DMS153 (cell line): ENCODE measurements at regions not wholly inside any gene's neighbourhood (a gene's known extent, or its start where the extent isn't known, plus 50 kb on each side); places are given as distances from the start of the nearest gene placed in this dataset.

Experiments
- DNase-seq: peaks from one replicate; lab custom pipeline; 2025; lab: John Stamatoyannopoulos, UW

DNA sequence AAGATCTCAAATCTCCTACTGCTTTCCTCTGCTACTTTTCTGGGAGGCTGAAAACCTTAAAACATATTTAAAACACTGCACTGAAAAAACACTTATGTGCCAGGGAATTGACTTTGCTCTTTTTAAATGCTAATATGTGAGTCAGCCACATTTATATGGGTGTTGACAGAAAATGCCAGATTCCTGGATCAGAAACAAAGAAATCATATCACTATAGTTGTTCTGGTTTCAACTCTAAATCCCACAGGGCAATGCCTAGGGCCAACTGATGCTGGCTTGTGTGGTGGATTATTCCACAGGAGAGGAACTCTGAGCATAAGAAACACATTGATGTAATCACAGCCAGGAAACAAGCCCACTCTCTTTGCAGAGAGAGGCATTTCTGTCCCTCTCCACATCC lies 1439.0 kb upstream of the SPRY2 start:
- no peak for DNase-seq

DNA sequence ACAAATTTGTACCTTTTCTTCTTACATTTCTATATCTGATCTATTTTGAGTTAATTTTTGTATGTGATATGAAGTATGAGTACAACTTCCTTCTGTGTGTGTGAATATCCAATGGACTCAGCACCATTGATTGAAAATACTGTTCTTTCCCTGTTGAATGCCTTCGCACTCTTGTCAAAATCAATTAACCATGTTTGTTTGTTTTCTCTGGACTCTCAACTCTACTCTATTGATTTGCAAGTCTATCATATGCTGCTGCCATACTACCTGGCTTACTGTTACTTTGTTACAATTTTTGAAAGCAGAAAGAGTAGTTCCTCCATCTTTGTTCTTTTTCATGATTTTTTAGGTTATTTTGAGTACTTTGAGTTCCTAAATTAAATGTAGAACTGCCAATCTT lies 1437.4 kb upstream of the SPRY2 start:
- DNase-seq: no peak

DNA sequence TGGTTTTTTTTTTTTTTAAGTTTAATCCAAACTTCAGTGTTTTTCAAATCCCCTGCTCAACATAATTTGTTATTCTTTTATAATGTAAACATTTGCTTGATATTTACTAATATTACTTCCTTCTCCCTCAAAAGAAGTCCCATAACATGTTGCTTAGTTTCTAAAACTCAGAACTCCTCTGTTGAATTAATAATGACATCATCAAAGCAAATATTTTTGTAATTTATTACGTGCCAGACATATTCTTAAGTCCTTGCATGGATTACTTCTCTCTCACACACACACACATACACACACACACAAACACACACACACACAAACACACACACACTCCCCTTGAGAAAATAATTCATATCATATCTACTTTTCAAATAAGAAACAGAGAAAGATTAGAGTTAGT lies 1432.3 kb upstream of the SPRY2 start:
- no peak for DNase-seq

DNA sequence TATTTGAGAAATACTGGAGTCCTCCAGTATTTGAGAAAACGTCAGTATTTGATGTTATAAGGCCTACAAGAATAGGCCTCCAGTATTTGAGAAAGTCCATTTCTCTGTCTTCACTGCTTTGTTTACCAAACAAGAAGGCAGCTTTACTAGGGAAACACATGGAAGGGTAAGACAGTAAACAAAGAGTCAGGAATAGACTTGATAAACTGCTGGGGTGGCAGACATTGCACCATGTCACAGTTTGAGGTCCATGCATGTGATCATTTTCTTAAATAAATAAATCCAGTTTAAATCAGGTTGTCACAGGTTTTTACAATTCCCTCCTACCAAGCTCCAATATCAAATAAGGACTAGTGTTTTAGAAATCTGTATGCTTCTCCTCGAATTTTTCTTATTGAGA lies 1431.0 kb upstream of the SPRY2 start:
- no peak for DNase-seq

DNA sequence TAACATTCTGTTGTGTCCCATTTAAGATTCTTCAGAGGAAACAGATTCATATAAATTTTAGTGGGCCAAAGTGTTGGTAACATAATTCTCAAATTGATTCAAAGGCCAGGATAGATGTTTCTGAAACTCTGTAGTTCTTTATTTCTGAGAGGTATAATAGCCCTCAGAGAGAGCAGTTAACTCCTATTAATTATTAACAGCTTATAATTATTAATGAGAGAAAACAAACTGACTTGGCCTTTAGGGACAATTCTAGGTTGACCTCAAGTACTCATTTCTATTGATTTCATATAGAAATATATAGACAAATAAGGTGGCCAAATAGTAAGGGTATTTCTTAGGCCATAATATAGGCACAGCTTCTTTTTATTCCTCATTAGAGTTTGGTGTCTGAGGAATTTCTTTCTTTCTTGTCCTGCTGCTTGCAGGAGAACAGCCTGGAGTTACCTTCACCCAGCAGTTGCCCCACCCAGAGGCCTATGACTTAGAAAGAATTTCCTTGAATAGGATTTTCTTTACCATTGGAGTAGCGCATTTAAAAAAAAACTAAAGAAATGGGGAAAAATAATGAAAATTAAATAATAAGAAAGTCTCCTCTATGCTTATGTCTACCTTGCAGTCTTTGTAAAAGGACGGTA lies 1430.1 kb upstream of the SPRY2 start:
- DNase-seq: no peak

DNA sequence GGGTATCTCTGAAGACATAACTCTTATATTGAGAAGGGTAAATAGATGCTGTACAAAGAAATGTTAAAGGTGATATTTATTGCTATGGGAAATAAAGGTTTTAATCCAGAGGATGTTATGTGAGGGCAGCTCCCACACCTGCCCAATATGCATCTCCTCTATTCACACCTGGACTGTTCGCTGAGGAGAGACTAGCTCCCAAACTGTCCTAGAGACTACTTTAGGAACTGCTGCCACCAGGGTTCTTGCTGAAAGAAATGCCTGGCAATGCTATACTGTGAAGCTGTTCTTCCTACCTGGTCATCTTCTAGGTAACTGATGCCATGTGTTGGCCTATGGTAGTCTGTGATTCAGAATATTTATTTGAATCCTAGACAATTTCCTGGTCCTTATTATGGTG lies 1421.5 kb upstream of the SPRY2 start:
- no peak for DNase-seq

DNA sequence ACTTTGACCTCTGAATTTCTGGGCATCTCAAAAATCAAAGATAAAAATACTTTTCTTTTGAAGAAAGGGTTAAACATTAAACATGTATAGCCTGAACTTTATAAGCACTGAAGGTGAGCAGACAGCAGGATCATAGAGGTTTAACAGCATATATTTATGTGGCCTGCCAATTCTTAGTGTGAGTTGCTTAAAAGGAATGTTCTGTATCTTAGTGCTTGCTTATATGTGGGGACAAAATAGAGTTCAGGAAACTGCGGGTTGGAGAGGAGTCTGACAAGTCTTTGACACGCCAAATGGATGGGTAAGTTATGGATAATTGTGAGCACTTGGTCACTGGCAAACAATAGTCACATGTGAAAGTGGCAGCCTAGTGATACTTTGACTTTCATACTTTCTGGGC lies 1419.4 kb upstream of the SPRY2 start:
- no peak for DNase-seq

DNA sequence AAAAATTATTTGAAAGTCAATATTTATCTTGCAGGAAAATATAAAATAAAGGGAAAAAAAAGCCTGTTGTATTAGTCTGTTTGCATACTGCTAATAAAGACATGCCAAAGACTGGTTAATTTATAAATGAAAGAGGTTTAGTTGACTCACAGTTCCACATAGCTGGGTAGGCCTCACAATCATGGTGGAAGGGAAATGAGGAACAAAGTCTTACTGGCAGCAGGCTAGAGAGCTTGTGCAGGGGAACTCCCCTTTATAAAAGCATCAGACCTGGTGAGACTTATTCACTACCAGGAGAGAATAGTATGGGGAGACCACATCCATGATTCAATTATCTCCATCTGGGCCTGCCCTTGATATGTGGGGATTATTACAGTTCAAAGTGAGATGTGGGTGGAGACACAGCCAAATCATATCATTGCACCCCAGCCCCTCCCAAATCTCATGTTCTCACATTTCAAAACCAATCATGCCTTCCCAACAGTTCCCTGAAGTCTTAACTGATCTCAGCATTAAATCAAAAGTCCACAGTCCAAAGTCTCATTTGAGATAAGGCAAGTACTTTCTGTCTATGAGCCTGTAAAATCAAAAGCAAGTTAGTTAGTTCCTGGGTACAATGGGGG lies 1416.5 kb upstream of the SPRY2 start:
- no peak for DNase-seq

DNA sequence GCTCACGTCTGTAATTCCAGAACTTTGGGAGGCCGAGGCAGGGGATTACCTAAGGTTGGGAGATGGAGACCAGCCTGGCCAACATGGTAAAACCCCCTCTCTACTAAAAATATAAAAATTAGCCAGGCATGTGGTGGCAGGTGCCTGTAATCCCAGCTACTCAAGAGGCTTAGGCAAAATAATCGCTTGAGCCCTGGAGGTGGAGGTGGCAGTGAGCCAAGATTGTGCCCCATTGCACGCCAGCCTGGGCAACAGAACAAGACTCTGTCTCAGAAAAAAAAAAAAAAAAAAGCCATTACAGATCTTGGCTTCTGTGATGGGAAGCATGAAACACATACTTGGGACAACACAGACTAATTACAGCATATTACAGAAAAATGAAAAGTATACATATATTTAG lies 1404.5 kb upstream of the SPRY2 start:
- DNase-seq: no peak

DNA sequence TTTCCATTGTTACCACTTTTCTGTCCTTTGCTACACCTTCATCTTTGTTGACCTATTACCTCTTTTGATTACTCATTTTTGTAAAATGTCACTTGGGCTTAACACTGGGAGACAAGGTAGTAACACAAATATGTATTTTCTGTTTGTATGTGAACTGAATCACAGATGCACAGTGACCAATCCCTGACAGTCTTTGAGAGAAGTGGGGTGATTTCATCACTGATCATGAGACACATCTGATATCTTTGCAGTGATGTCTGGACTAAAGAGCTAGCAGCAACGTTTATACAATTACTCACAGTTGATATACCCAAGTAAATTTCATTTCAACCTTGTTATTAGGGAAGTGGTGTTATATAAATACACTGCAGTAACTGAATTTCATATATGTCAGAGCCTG lies 1397.4 kb upstream of the SPRY2 start:
- DNase-seq: no peak

DNA sequence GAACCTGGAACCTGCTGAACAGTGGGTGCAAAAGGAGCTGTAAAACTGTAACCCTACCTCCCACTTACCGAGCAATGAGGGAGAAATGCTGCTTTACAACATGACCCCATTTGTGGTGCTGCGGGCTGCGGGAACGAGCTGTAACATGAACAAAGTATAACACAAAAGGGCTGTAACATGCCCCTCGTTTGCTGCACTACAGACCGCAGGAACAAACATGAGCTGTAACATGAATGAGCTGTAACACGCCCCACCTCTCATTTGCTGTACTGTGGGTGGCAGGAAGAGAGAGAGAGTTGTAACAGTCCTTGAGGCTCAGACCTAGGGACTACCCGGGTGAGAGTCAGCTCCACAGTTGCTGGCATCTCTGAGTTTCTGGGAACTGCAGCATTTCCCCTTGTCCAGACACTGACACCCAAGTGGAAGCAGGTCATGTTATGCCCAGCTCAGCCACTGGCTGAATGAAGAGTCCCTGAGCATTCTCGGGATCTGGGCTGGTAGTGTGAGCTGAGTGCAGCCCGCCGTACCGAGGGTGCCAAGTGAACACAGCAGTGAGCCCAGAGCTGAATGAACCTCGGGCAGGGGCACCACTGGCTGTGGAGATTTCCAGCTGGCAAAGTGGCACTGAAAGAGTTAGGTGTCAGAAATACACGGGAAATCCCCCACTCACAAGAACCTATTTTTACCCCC lies 1385.3 kb upstream of the SPRY2 start:
- DNase-seq: no peak

DNA sequence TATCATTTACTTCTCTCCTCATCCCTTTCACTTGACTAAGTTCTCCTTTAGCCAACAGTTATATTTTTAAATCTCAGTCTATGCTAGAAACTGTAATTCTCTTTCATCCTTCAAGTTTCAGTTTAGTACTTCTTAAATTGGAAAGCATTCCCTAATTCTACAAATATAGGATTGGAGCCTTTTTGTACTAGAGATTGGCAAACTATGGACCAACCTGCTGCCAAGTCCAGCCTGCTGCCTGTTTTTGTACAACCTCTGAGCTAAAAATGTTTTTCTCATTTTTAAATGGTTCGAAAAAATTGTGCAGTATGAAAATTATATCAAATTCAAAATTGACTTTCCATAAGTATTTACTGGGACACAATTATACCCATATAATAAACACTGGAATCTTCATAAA lies 1381.5 kb upstream of the SPRY2 start:
- DNase-seq: no peak

DNA sequence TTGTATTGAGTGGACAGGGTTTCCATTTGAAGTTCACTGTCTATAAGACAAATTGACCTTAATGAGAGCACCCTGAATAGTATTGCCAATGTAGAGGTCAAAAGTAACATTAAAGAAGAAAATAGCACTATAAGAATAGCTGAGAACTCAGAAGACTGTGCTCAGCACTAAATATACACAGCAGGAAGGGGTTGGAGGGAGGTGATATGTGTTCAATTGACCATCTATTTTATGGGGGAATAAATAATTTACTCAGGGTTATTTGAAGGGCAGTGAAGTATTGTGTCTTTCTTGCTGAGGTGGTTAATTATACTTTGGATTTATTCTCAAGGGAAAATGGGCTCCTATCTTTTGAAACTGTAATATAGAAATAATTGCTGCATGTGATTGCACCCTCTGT lies 1380.5 kb upstream of the SPRY2 start:
- no peak for DNase-seq

DNA sequence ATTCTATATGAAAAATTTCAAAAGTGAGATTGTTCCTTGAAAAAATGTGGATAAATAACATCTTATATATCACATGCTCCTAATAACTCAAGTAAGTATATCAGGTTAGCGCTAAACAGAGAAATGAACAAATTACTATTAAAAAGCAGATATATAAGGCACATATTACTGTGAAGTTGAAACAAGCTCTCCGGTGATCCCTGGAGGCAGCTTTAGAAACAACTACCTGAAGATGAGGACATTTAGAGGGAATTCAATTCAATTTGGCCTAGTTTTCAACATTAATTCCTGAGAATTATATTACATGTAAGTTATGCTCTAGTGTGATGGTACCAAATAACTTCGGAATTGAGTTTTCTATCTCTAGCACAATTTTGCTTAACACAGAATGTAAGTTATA lies 1373.6 kb upstream of the SPRY2 start:
- no peak for DNase-seq

DNA sequence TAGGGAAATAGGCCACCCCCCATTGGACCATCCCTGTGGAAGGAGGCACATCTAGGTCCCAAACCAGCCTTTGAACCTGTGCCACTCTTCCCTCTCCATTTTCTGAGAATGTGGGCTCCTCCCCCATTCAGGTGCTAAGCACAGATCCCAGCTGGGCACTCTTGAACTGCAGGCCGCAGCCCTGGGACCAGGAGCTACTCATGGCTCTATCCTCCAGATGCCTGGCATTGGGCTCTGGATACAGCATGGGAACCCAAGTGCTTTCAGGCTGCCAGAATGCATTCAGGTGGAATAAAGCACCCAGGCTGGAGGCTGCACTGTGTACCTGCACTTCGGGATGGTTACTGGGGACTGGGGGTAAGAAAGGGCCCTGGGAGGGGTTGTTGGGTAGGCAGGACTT lies 1372.3 kb upstream of the SPRY2 start:
- DNase-seq: no peak

DNA sequence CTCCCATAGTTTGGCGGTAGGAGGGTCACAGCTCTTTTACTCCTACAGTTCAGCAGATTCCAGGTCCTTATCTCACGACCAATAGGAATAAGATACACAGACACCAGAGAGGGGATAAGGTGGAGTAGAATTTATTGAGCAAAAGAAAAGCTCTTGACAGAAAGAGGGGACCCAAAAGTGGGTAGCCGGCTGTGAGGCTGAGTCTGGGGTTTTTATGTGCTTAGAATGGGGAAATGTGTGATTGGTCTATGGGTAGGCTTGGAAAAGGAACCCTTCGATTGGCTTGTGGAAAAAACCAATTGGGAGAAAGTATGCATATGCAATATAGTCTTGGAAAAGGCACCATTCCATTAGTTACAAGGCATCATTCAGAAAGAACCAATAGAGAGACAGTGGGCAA lies 1356.9 kb upstream of the SPRY2 start:
- DNase-seq: no peak

DNA sequence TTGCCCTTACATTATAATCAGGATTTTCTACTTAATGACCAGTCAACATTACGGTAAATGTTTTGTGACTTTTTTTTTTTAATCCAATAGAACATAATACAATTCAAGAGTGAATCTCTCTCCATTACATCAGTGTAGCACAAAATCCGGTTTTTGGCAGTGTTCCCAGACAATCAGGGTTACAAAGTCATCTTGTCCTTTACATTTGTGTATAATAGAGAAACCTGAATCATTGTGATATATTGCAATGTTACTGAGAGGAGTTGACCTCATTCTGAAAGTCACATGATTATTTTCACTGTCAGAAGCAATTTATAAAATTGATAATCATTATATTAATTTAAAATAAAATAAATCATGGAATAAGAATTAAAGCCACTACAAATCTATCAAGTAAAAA lies 1346.0 kb upstream of the SPRY2 start:
- DNase-seq: peak; percentile 85

DNA sequence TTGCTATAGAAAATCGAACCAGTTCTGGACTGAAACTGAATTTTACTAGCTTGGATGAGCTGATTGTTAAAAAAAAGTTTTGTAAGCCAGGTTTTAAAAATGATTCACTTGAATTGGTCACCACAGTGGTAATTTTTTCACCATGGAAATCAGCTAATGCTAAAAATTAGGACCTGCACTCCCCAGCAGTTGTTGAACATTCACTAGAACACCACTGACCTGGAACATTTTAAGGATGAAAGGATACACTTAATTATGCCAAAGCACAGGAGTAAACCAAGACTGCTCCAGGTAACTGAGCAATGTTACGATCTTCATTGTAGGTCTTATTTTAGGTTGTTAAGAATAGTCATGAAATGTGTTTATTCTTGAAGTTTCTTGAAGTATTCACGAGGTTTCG lies 1342.6 kb upstream of the SPRY2 start:
- DNase-seq: no peak

DNA sequence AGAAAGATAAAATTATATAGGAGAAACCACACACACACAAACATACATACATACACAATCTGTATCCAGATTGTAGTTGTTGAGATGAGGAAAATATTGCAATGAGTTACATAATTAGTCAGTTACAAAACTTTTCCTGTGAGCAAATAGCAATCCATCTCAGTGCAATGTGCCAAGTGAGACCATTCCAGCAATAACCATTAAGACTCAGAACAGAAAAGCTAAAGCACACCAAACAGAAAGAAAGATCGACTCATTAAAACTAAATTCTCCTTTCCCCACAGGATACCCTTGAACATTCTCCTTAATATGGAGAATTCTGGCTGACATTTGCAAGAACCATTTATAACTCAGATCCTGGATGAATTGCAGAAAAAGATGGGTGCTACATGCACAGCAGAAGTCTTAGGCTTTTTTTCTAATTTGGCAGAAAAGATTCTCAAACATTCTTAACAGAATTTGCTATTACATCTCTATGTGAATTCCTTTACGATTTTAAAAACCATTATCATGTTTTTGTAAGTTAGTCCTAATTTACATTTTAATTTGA lies 1341.2 kb upstream of the SPRY2 start:
- no peak for DNase-seq

DNA sequence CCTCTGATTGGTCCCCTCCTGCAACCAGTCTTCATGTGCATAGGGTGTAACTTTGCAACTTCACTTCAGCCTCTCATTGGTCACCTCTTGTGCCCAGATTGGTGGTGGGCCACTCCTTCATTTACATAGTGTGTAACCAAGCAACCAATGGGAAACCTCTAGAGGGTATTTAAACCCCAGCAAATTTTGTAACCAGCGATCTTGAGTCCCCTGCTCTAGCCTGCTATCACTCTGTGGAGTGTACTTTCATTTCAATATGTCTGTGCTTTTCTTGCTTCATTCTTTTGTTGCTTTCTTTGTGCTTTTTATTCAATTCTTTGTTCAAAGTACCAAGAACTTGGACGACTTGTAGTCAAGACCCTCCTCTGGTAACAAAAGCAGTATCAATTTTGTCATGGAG lies 1336.9 kb upstream of the SPRY2 start:
- no peak for DNase-seq

DNA sequence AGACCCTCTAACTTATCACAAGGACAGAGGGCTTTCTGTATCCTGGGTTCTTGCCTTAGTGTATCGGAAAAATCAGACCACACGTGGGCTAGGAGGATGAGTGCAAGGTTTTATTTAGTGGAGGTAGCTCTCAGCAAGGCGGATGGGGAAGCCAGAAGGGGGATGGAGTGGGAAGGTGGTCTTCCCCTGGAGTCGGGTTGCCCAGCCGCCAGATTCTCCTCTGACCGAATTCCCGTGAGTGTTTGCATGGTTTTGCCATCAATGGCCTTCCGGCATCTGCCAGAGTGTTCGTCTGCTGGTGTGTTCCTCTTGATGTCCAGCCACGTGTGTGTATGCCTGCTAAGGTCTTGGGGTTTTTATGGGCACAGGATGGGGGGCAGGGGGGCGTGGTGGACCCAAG lies 1335.1 kb upstream of the SPRY2 start:
- DNase-seq: no peak

DNA sequence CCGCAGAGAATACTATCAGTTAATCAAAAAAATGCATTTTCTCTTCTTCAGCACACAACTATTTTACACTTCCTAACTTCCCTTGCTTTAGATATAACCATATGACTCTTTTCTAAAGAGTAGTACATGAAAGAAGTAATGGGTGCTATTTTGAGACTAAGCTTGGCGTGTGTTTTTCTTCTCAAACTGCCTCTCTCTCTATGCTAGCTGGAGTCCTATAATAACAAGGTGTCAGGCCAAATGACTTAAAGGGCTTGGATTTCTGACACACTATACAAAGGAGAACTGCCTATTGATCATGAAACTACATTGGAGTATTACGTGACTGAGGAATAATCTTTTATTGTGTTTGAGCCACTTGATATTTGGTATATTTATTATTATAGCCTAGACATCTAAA lies 1330.1 kb upstream of the SPRY2 start:
- DNase-seq: no peak

DNA sequence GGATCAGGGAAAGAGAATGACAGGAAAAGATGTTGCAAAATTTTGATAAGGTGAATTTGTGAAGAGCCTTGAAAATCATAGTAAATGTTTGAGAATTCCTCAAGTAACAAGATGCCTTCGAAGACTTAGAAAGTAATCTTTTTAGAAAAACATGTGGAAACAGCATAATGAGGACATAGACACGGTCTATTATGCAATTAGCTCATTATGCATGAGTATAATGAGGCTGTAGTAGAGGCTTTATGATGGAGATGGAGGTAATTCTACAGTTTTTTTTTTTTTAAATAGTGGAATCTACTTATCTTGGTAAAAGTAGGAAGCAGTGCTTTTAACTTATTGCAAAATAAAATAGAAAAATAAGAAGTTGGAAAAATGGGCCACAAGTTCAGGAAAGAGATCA lies 1329.1 kb upstream of the SPRY2 start:
- no peak for DNase-seq

DNA sequence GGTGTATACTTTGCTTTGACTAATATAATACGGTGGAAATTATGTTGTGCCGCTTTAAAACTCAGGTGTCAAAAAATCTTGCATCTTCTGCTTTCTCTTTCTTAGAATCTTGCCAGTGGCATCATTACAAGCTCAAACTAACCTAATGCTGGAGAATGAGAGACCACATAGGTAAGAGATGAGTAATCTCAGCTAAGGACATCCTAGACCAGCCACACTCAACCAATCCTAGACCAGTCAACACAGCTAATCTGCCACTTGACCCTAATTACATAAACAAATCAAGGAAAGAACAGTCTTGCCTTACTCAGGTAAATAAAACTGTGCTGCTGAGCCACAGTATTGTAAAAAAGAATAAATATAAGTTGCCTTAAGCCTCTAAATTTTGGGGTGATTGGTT lies 1323.9 kb upstream of the SPRY2 start:
- DNase-seq: no peak
